ENCODE measurements at regions not wholly inside any gene's neighbourhood (a gene's known extent, or its start where the extent isn't known, plus 50 kb on each side); places are given as distances from the start of the nearest gene placed in this dataset.

DNA sequence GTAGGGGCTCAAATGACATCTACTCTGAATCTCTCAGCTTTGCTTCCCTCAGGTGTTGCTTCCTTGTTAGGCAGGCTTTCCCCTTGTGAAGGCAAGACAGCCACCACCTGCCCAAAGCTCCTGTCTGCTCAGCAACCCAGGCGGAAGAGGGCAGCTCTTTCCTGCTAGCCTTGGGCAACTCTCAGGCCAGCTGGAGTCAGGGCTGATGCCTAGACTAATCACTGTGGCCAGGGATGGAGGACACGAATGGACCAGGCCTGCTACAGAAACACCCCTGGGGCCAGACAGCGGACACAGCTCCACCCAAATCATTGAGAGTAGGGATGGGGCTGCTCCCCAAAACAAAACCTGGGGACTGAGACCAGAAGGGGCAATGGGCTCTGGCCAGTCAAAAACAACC, 138.0 kb downstream of the MTX3 start:
- intact Hi-C loops (cut with DNase I): no loop called here
- Histone ChIP-seq H3K27me3 (no peaks in the 10 kb centered on the region), H3K27ac (no peak overlapping the region), H3K36me3 (replicated peaks in 1 of 2) (no peaks in the 10 kb centered on the region), H3K9me3 (replicated peaks in 1 of 3) (no peaks in the 10 kb centered on the region), H3K4me1 (replicated peaks in 1 of 2) (no peaks in the 10 kb centered on the region), H3K4me3 (no peak overlapping the region)
- WGBS, 4 donors: 83 to 100% (median 91%) methylated on average over 3 of the region's 3 CpGs
- DNase-seq: no peak
- TF ChIP-seq, protein P1, sequence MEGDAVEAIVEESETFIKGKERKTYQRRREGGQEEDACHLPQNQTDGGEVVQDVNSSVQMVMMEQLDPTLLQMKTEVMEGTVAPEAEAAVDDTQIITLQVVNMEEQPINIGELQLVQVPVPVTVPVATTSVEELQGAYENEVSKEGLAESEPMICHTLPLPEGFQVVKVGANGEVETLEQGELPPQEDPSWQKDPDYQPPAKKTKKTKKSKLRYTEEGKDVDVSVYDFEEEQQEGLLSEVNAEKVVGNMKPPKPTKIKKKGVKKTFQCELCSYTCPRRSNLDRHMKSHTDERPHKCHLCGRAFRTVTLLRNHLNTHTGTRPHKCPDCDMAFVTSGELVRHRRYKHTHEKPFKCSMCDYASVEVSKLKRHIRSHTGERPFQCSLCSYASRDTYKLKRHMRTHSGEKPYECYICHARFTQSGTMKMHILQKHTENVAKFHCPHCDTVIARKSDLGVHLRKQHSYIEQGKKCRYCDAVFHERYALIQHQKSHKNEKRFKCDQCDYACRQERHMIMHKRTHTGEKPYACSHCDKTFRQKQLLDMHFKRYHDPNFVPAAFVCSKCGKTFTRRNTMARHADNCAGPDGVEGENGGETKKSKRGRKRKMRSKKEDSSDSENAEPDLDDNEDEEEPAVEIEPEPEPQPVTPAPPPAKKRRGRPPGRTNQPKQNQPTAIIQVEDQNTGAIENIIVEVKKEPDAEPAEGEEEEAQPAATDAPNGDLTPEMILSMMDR (IDR thresholded peaks at IDR 0.05): no peak
- TF ChIP-seq POLR2A (IDR thresholded peaks at IDR 0.05): no peak

DNA sequence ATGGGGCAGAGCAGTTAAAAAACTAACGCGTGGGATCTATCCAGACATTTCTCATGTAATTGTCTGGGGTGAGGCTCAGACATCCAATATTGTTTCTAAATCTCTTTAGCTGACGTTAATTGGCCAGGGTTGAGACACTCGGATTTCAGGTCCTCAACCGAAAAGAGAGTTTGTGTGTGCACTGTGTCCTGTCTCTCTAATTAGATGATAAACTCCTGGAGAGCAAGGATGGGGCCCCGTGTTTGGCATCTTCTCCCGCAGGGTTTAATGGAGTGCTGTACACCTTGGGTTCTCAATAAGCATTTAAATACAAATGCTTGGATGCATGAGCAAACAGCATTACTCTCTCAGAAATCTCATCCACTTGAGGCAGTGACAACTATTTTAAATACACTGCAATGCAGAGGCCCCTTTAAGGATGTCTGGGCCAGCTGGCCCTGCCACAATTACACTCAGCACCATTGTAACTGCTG, 139.6 kb downstream of the MTX3 start:
- DNase-seq: no peak
- intact Hi-C loops (cut with DNase I): no loop called here
- no peaks in the 10 kb centered on the region for H3K4me1 ChIP-seq (replicated peaks in 1 of 2)
- H3K4me3 ChIP-seq: no peak overlapping the region
- 72 to 82% (median 80%) methylated on average over 7 of the region's 7 CpGs for WGBS, 4 donors
- no peak overlapping the region for H3K27ac ChIP-seq
- peaks cover 8% of the 10 kb centered on the region for H3K27me3 ChIP-seq
- no peaks in the 10 kb centered on the region for H3K36me3 ChIP-seq (replicated peaks in 1 of 2)
- no peaks in the 10 kb centered on the region for H3K9me3 ChIP-seq (replicated peaks in 1 of 3)
- TF ChIP-seq, protein P1 (IDR thresholded peaks at IDR 0.05): no peak
- TF ChIP-seq POLR2A (IDR thresholded peaks at IDR 0.05): no peak

DNA sequence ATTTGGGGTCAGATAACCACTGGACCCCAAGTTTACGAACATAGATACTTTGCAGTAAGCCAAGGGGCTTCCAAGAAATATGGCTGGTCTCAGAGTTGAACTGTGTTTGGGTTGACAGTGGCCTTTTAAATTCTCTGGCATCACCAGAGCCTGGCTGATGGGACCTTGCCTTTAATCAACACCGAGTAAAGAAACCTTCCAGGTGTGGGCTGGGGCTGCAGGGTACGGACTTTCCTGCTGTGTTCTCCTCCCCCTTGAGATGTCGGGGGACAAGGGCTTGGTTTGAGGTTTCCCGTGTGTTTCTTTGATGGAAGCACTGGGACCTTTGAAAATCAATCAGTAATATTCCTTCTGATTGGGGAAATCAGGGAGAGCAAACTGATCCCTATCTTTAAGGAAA, 140.1 kb downstream of the MTX3 start:
- Histone ChIP-seq H3K4me1 (replicated peaks in 1 of 2) (no peaks in the 10 kb centered on the region), H3K27me3 (peaks cover 8% of the 10 kb centered on the region), H3K4me3 (no peak overlapping the region), H3K9me3 (replicated peaks in 1 of 3) (no peaks in the 10 kb centered on the region), H3K36me3 (replicated peaks in 1 of 2) (no peaks in the 10 kb centered on the region), H3K27ac (no peak overlapping the region)
- TF ChIP-seq, protein P1 (IDR thresholded peaks at IDR 0.05): no peak
- TF ChIP-seq POLR2A (IDR thresholded peaks at IDR 0.05): no peak
- WGBS, 4 donors: 75 to 96% (median 87%) methylated on average over 3 to 5 of the region's 5 CpGs
- no peak for DNase-seq
- intact Hi-C loops (cut with DNase I): no loop called here

DNA sequence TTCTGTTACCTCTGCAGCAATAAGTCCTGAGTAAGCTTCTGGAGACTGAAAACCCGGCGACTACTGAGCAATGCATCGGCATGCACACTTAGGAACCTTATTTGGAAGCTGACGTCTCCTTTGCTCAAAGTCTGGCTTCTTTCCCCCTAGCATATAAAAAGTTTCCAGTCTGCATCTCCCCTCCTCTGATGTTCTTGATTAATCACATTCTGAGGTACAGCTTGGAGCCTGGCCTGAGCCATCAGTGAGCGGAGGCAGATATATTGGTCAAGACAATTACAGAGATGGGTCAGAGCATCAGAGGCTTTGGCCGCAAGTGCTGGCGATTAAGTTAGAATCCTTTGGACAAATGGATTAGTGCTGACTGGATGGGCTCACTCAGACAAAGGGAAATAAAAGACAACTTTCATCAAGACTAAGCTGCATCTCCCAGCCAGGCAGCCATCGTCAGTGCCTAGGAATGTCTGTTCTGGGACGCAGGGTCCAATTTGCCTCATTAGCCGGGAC, 140.7 kb downstream of the MTX3 start:
- H3K9me3 ChIP-seq (replicated peaks in 1 of 3): no peaks in the 10 kb centered on the region
- intact Hi-C loops (cut with DNase I): no loop called here
- DNase-seq: no peak
- peaks cover 8% of the 10 kb centered on the region for H3K27me3 ChIP-seq
- no peaks in the 10 kb centered on the region for H3K36me3 ChIP-seq (replicated peaks in 1 of 2)
- WGBS, 4 donors: 83 to 87% (median 86%) methylated on average over 10 of the region's 10 CpGs
- no peak for TF ChIP-seq POLR2A (IDR thresholded peaks at IDR 0.05)
- TF ChIP-seq, protein P1 (IDR thresholded peaks at IDR 0.05): no peak
- H3K4me3 ChIP-seq: no peak overlapping the region
- H3K4me1 ChIP-seq (replicated peaks in 1 of 2): no peaks in the 10 kb centered on the region
- no peak overlapping the region for H3K27ac ChIP-seq

Measured in adrenal gland (tissue), 9 donors.